HCT116 (cell line): ENCODE measurements at regions not wholly inside any gene's neighbourhood (a gene's known extent, or its start where the extent isn't known, plus 50 kb on each side); places are given as distances from the start of the nearest gene placed in this dataset.
"Not testable (repeated sequence)": the region's sequence is repeated elsewhere in the genome, so short reads cannot be mapped to it uniquely, and the experiment has no call there.

ENCODE experiments used
- ATAC-seq: fragments of 200-7000 bp; cut with Tn5 transposase; 2 replicates; pipeline ENCODE4 v1.9.1; 2020; ENCODE audit warnings: mild to moderate bottlenecking, moderate library complexity
- BruUV-seq: library from RNA; stranded (reverse); fragments of 400-500 nt; replicated peaks from 2 replicates; lab custom pipeline; 2021; lab: Mats Ljungman, UMichigan
- CTCF ChIA-PET: fragments of 300-600 bp; sonication (Branson Sonifier 250); formaldehyde crosslinking; loops from one replicate; lab custom pipeline; 2021; ENCODE audit warnings: antibody characterized with exemption; lab: Charles Lee
- POLR2A ChIA-PET: fragments of 300-600, 350-600 bp; sonication (Branson Sonifier 250); formaldehyde crosslinking; loops from one replicate; lab custom pipeline; 2021; ENCODE audit warnings: antibody characterized with exemption; lab: Charles Lee
- RAD21 ChIA-PET, 2 experiments: fragments of 300-600 bp; sonication (Branson Sonifier 250); formaldehyde crosslinking; loops; one replicate each; lab custom pipeline; 2023; ENCODE audit warnings: low total read pairs in 2 of 2; ENCODE audit not compliant: uncharacterized antibody in 2 of 2, unreplicated experiment in 2 of 2, low non-redundant PET in 1 of 2; lab: Charles Lee
- DNase-seq: peaks from one replicate; pipeline ENCODE4 v3.0.0-alpha.2; 2010; ENCODE audit warnings: low read depth, low spot score
- H2AFZ ChIP-seq: fragments of 200-600 bp; shearing (Covaris generic), sonication (generic); 2 replicates; pipeline ENCODE4 v1.6.1; 2017; ENCODE audit warnings: low read depth, mixed run types, mixed read lengths, antibody characterized with exemption, low read length; ENCODE audit not compliant: poor library complexity, severe bottlenecking
- H3K27ac ChIP-seq: 2 replicates; pipeline ENCODE4 v1.5.1; 2012; ENCODE audit warnings: low read depth, low read length
- H3K27me3 ChIP-seq: fragments of 200-600 bp; sonication (generic); 2 replicates; pipeline ENCODE4 v1.6.1; 2016; ENCODE audit warnings: mixed run types, low read length, mixed read lengths; ENCODE audit not compliant: insufficient read depth
- H3K36me3 ChIP-seq, 2 experiments: fragments of 200-500 bp in 1 of 2; fragments of 200-600 bp in 1 of 2; sonication (Bioruptor generic) in 1 of 2; sonication (generic) in 1 of 2; 2 replicates each; pipeline versions ENCODE4 v1.5.1 to v1.6.1; 2014 to 2016; ENCODE audit warnings: low read length in 2 of 2, inconsistent platforms in 1 of 2, mixed read lengths in 1 of 2, mixed run types in 1 of 2; ENCODE audit not compliant: insufficient read depth in 2 of 2, control insufficient read depth in 1 of 2
- H3K4me1 ChIP-seq, 2 experiments: fragments of 200-600 bp in 1 of 2; sonication (generic) in 1 of 2; 2 replicates each; pipeline versions ENCODE4 v1.5.1 to v1.6.1; 2012 to 2017; ENCODE audit warnings: low read length in 2 of 2, inconsistent platforms in 1 of 2, mild to moderate bottlenecking in 1 of 2, mixed read lengths in 1 of 2, mixed run types in 1 of 2, moderate library complexity in 1 of 2; ENCODE audit not compliant: insufficient read depth in 2 of 2, control insufficient read depth in 1 of 2
- H3K4me2 ChIP-seq: fragments of 200-600 bp; sonication (generic); 2 replicates; pipeline ENCODE4 v1.6.1; 2017; ENCODE audit warnings: mixed run types, low read length, mixed read lengths
- H3K4me3 ChIP-seq, 2 experiments: fragments of 200-600 bp in 1 of 2; sonication (generic) in 1 of 2; replicated peaks in 1 of 2; 2 replicates each; pipeline ENCODE4 v1.5.1; 2011 to 2016; ENCODE audit warnings: low read length in 2 of 2, control low read depth in 1 of 2, low read depth in 1 of 2, mild to moderate bottlenecking in 1 of 2, mixed read lengths in 1 of 2, mixed run types in 1 of 2
- H3K79me2 ChIP-seq: fragments of 200-600 bp; sonication (generic); 2 replicates; pipeline ENCODE4 v1.6.1; 2017; ENCODE audit warnings: mild to moderate bottlenecking, mixed run types, low read length, moderate library complexity, mixed read lengths; ENCODE audit not compliant: insufficient read depth
- H3K9ac ChIP-seq: fragments of 200-600 bp; sonication (generic); 2 replicates; pipeline ENCODE4 v1.6.1; 2016; ENCODE audit warnings: low read length, mixed read lengths
- H3K9me2 ChIP-seq: fragments of 200-600 bp; sonication (generic), shearing (Covaris generic); 2 replicates; pipeline ENCODE4 v1.6.1; 2017; ENCODE audit warnings: mixed run types, mild to moderate bottlenecking, moderate library complexity; ENCODE audit not compliant: insufficient read depth
- H3K9me3 ChIP-seq, 2 experiments: fragments of 200-500 bp in 1 of 2; fragments of 200-600 bp in 1 of 2; sonication (Bioruptor generic) in 1 of 2; sonication (generic) in 1 of 2; 2 replicates each; pipeline ENCODE4 v1.6.1; 2014 to 2017; ENCODE audit warnings: low read length in 2 of 2, mixed read lengths in 2 of 2, inconsistent platforms in 1 of 2, low read depth in 1 of 2, mild to moderate bottlenecking in 1 of 2, mixed run types in 1 of 2, moderate library complexity in 1 of 2; ENCODE audit not compliant: control insufficient read depth in 1 of 2, insufficient read depth in 1 of 2
- H4K20me1 ChIP-seq: fragments of 200-600 bp; sonication (generic), shearing (Covaris generic); 2 replicates; pipeline ENCODE4 v1.6.1; 2017; ENCODE audit warnings: mixed run types, mild to moderate bottlenecking, moderate library complexity; ENCODE audit not compliant: insufficient read depth
- SRF ChIP-seq: IDR thresholded peaks from 2 replicates; pipeline ENCODE4 v1.6.1; 2012; ENCODE audit warnings: low read depth
- intact Hi-C: fragments of 100-400 bp; cut with micrococcal nuclease; formaldehyde crosslinking; loops from 2 replicates; pipeline ENCODE4 v1.10.0; 2022

DNA sequence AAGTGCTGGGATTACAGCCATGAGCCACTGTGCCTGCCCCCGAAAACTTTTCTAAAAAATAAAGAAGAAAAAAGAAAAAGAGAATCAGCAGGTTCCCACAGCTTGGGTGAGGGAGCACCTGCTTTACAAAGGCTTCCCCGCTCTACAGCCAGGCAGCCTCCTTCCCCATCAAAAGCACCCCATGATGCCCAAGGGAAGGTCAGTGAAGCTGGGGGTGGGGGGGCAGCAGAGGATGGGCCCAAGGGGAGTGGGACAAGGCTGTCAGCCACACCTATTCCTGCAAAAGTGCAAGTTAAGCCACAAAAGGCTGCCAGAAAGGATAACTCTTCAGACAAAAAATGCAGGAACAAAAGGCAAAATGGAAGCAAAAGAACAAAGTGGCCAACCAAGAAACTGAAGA is 72.5 kb downstream of the FAM50B start:
- no peaks in the 10 kb centered on the region for H3K36me3 ChIP-seq
- CTCF ChIA-PET = no interaction called here
- ATAC-seq (no peak), DNase-seq (no peak)
- TF ChIP-seq SRF = no peak
- POLR2A ChIA-PET = no interaction called here
- no peaks in the 10 kb centered on the region for H4K20me1 ChIP-seq
- H3K4me2 ChIP-seq = no peak overlapping the region
- no peaks in the 10 kb centered on the region for H3K27me3 ChIP-seq
- H3K4me1 ChIP-seq = no peaks in the 10 kb centered on the region; a peak in 1 of 4 replicates
- RAD21 ChIA-PET = no interaction called here
- no peak overlapping the region for H3K27ac ChIP-seq
- no peaks in the 10 kb centered on the region for H3K79me2 ChIP-seq
- H3K9me2 ChIP-seq = no peaks in the 10 kb centered on the region
- H3K9ac ChIP-seq = no peak overlapping the region
- no peak overlapping the region for H2AFZ ChIP-seq
- BruUV-seq = no TSS peak
- H3K9me3 ChIP-seq = peaks cover 0 to 5% of the 10 kb centered on the region in 2 experiments; a peak in 1 of 4 replicates
- no peak overlapping the region for H3K4me3 ChIP-seq
- intact Hi-C loops = no loop called here

DNA sequence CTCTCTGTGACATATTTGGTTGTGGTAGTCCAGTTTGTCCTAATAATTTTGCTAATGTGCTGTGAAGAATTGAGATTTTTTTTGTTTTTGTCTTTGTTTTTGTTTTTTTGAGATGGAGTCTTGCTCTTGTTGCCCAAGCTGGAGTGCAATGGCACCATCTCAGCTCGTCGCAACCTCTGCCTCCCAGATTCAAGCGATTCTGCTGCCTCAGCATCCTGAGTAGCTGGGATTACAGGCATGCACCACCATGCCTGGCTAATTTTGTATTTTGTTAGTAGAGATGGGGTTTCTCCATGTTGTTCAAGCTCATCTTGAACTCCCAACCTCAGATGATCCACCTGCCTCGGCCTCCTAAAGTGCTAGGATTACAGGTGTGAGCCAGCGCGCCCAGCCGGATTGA is 73.4 kb downstream of the FAM50B start:
- H3K27me3 ChIP-seq, H3K9me3 ChIP-seq, H4K20me1 ChIP-seq, BruUV-seq, H3K36me3 ChIP-seq, H2AFZ ChIP-seq, H3K9me2 ChIP-seq, H3K4me2 ChIP-seq, DNase-seq, POLR2A ChIA-PET, H3K9ac ChIP-seq, H3K79me2 ChIP-seq, H3K27ac ChIP-seq, H3K4me1 ChIP-seq, H3K4me3 ChIP-seq, ATAC-seq, RAD21 ChIA-PET, intact Hi-C loops: not testable (repeated sequence)
- CTCF ChIA-PET = interaction anchor here (1.2 kb wide), 1 partner anchor 10 kb away, joined by 6 read pairs; no protein-coding TSS in a partner anchor

DNA sequence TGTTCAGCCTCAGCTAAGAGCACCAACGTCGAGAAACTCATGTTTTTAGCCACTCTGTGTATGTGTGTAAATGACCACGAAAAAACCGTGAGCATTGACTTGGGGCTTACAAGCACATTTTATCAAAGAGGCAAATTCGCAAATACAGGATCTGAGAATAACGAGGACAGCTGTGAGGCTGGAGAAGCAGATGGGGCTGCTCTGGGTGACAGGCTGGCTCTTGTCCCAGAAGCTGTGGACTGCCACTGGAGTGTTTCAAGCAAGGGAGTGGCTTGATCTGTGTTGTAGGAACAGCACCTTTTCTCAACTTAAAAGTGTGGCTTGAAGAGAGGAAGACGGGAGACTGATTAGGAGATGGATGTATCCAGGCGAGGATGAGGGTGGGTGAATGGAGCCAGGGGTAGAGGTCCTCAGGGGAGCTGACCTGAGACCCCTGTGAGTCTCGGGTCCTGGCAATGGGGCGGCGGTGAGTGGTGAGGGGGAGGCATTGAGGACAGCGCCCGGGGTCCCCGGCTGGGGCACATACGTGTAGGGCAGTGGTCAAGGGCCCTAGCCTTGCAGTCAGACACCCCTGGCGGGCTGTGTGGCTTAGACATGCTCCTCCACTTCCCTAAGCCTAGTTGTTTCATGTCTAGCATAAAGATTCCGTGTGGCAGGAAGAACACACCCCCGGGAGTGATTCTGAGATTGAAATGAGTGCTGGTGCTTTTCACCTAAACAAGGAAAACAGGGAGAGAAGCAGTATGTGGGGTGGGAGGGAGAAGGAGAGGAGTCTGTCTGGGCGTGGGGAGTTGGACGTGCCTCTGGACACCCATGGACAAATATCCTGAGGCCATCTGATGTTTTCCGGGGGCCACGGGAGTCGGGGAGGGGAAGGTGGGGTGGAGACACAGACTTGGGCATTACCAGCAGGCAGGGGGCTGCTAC is 76.3 kb downstream of the FAM50B start:
- H3K4me1 ChIP-seq, RAD21 ChIA-PET, H3K4me2 ChIP-seq, CTCF ChIA-PET, H3K4me3 ChIP-seq, H3K9ac ChIP-seq, BruUV-seq, H3K27ac ChIP-seq, intact Hi-C loops, H3K9me3 ChIP-seq, H3K79me2 ChIP-seq, H3K9me2 ChIP-seq, H3K36me3 ChIP-seq, H4K20me1 ChIP-seq, DNase-seq, ATAC-seq, POLR2A ChIA-PET, H3K27me3 ChIP-seq, H2AFZ ChIP-seq: not testable (repeated sequence)
